SK-N-SH (cell line): ENCODE measurements at regions not wholly inside any gene's neighbourhood (a gene's known extent, or its start where the extent isn't known, plus 50 kb on each side); places are given as distances from the start of the nearest gene placed in this dataset.

Experiments used
- CTCF ChIA-PET: fragments of 300-600, 350-600 bp; formaldehyde crosslinking; extraction: SDS; loops from one replicate; lab custom pipeline; 2021; lab: Yijun Ruan, JAX
- POLR2A ChIA-PET: fragments of 350-600 bp; sonication (Branson Sonifier 250); formaldehyde crosslinking; extraction: SDS; loops from one replicate; lab custom pipeline; 2020; ENCODE audit warnings: antibody characterized with exemption, inconsistent platforms; lab: Yijun Ruan, JAX
- DNase-seq: peaks from one replicate; pipeline ENCODE4 v3.0.0; 2012
- H2AFZ ChIP-seq: fragments of 200-600 bp; sonication (generic); 2 replicates; pipeline ENCODE4 v1.8.1; 2016; ENCODE audit warnings: antibody characterized with exemption, mild to moderate bottlenecking, low read depth
- H3F3A ChIP-seq: fragments of 200-600 bp; sonication (generic); replicated peaks from 2 replicates; pipeline ENCODE3; 2016; ENCODE audit warnings: antibody characterized with exemption, mild to moderate bottlenecking; ENCODE audit not compliant: insufficient read depth
- H3K27ac ChIP-seq, 2 experiments: fragments of 200-500 bp in 1 of 2; fragments of 200-600 bp in 1 of 2; sonication (Bioruptor generic) in 1 of 2; sonication (generic), shearing (Covaris generic) in 1 of 2; 2 replicates each; pipeline versions ENCODE4 v1.5.1 to v1.6.1; 2014 to 2016; ENCODE audit warnings: low read depth in 2 of 2, inconsistent platforms in 1 of 2, low read length in 1 of 2, mild to moderate bottlenecking in 1 of 2, mixed read lengths in 1 of 2
- H3K27me3 ChIP-seq: fragments of 200-600 bp; sonication (generic), shearing (Covaris generic); 2 replicates; pipeline ENCODE4 v1.6.1; 2016; ENCODE audit warnings: mixed run types; ENCODE audit not compliant: insufficient read depth
- H3K36me3 ChIP-seq, 2 experiments: fragments of 200-500 bp in 1 of 2; fragments of 200-600 bp in 1 of 2; sonication (Bioruptor generic) in 1 of 2; sonication (generic) in 1 of 2; replicated peaks in 1 of 2; 2 replicates each; pipeline versions ENCODE3 to v1.5.1; 2014 to 2016; ENCODE audit warnings: low read length in 1 of 2, mild to moderate bottlenecking in 1 of 2; ENCODE audit not compliant: insufficient read depth in 2 of 2, control insufficient read depth in 1 of 2
- H3K4me1 ChIP-seq, 2 experiments: fragments of 200-500 bp in 1 of 2; fragments of 200-600 bp in 1 of 2; sonication (Bioruptor generic) in 1 of 2; sonication (generic), shearing (Covaris generic) in 1 of 2; 2 replicates each; pipeline versions ENCODE4 v1.5.1 to v1.6.1; 2014 to 2016; ENCODE audit warnings: low read depth in 1 of 2, low read length in 1 of 2, mixed run types in 1 of 2; ENCODE audit not compliant: insufficient read depth in 2 of 2, control insufficient read depth in 1 of 2
- H3K4me2 ChIP-seq: fragments of 200-600 bp; sonication (generic), shearing (Covaris generic); 2 replicates; pipeline ENCODE4 v1.6.1; 2017; ENCODE audit warnings: mixed run types
- H3K4me3 ChIP-seq, 2 experiments: fragments of 200-500 bp in 1 of 2; fragments of 200-600 bp in 1 of 2; sonication (Bioruptor generic) in 1 of 2; sonication (generic), shearing (Covaris generic) in 1 of 2; 2 replicates each; pipeline versions ENCODE4 v1.5.1 to v1.8.1; 2014 to 2016; ENCODE audit warnings: low read depth in 2 of 2, inconsistent platforms in 1 of 2, low read length in 1 of 2, mild to moderate bottlenecking in 1 of 2, mixed read lengths in 1 of 2, moderate library complexity in 1 of 2
- H3K79me2 ChIP-seq: fragments of 200-600 bp; sonication (generic); 2 replicates; pipeline ENCODE4 v1.8.1; 2017; ENCODE audit warnings: mild to moderate bottlenecking; ENCODE audit not compliant: insufficient read depth
- H3K9ac ChIP-seq: fragments of 200-600 bp; sonication (generic); 2 replicates; pipeline ENCODE4 v1.6.1; 2017; ENCODE audit warnings: mixed run types
- H3K9me2 ChIP-seq: fragments of 200-600 bp; sonication (generic); 2 replicates; pipeline ENCODE4 v1.6.1; 2017; ENCODE audit warnings: mixed run types
- H3K9me3 ChIP-seq: fragments of 200-600 bp; sonication (generic); 2 replicates; pipeline ENCODE4 v1.6.1; 2017; ENCODE audit warnings: mixed run types, mild to moderate bottlenecking, moderate library complexity
- H4K20me1 ChIP-seq: fragments of 200-600 bp; sonication (generic); 2 replicates; pipeline ENCODE4 v1.6.1; 2017; ENCODE audit warnings: mild to moderate bottlenecking, mixed run types; ENCODE audit not compliant: insufficient read depth
- ELF1 ChIP-seq: IDR thresholded peaks from 2 replicates; pipeline ENCODE4 v1.4.0; 2012
- EP300 ChIP-seq, 2 experiments: IDR thresholded peaks; 2 replicates each; pipeline versions ENCODE4 v1.4.0 to v1.6.1; 2012; ENCODE audit warnings: borderline replicate concordance in 1 of 2, low read depth in 1 of 2, low read length in 1 of 2
- FOSL2 ChIP-seq: IDR thresholded peaks from 2 replicates; pipeline ENCODE4 v1.4.0; 2012; ENCODE audit warnings: low read depth, mild to moderate bottlenecking, moderate library complexity, borderline replicate concordance
- JUND ChIP-seq: IDR thresholded peaks from 2 replicates; pipeline ENCODE4 v1.4.0; 2012
- MXI1 ChIP-seq: IDR thresholded peaks from 2 replicates; pipeline ENCODE4 v1.6.1; 2012; ENCODE audit warnings: mild to moderate bottlenecking, low read depth, low read length, improper control_type of control experiment
- NFIC ChIP-seq: IDR thresholded peaks from 2 replicates; pipeline ENCODE4 v1.4.0; 2012; ENCODE audit warnings: borderline replicate concordance
- POLR2AphosphoS5 ChIP-seq: IDR thresholded peaks from 2 replicates; pipeline ENCODE4 v1.6.1; 2012; ENCODE audit warnings: low read depth, low read length
- RAD21 ChIP-seq: IDR thresholded peaks from 2 replicates; pipeline ENCODE4 v1.6.1; 2012; ENCODE audit warnings: mild to moderate bottlenecking, low read length
- REST ChIP-seq: IDR thresholded peaks from 2 replicates; pipeline ENCODE4 v1.6.1; 2012; ENCODE audit warnings: mild to moderate bottlenecking, low read depth, low read length, moderate library complexity
- RXRA ChIP-seq: IDR thresholded peaks from 2 replicates; pipeline ENCODE4 v1.4.0; 2012; ENCODE audit warnings: low read depth, mild to moderate bottlenecking, borderline replicate concordance
- SMC3 ChIP-seq: IDR thresholded peaks from 2 replicates; pipeline ENCODE4 v1.6.1; 2012; ENCODE audit warnings: low read depth, low read length, improper control_type of control experiment
- TEAD4 ChIP-seq: IDR thresholded peaks from 2 replicates; pipeline ENCODE4 v1.4.0; 2012; ENCODE audit warnings: mild to moderate bottlenecking, borderline replicate concordance; ENCODE audit not compliant: insufficient read depth
- USF1 ChIP-seq: IDR thresholded peaks from 2 replicates; pipeline ENCODE4 v1.4.0; 2012; ENCODE audit warnings: low read depth, borderline replicate concordance
- USF2 ChIP-seq: fragments of 150-350 bp; IDR thresholded peaks from 2 replicates; pipeline ENCODE4 v1.6.1; 2017; ENCODE audit warnings: antibody characterized with exemption, low read length, low read depth, borderline replicate concordance
- ZBTB33 ChIP-seq: IDR thresholded peaks from 2 replicates; pipeline ENCODE4 v1.4.0; 2012; ENCODE audit warnings: low read depth, borderline replicate concordance
- WGBS: methylation state at CpG from one replicate; pipeline ENCODE4 v1.1.6; 2017; ENCODE audit warnings: low lambda C conversion rate; 5-methylcytosine and 5-hydroxymethylcytosine counted together

- Histone ChIP-seq H3K4me3 (no peak overlapping the region), H3K79me2 (no peaks in the 10 kb centered on the region), H2AFZ (no peak overlapping the region), H3K27ac (no peak overlapping the region), H3K4me1 (no peaks in the 10 kb centered on the region), H4K20me1 (no peaks in the 10 kb centered on the region), H3K4me2 (no peak overlapping the region), H3K9ac (no peak overlapping the region), H3F3A (no peaks in the 10 kb centered on the region), H3K9me2 (no peaks in the 10 kb centered on the region), H3K27me3 (no peaks in the 10 kb centered on the region), H3K36me3 (no peaks in the 10 kb centered on the region), H3K9me3 (no peaks in the 10 kb centered on the region)
- TF ChIP-seq SMC3 (no peak), USF1 (no peak)
- DNase-seq: no peak
- ChIA-PET CTCF (interaction anchor here (1.2 to 1.4 kb wide), 2 partner anchors 13 to 551 kb away, joined by 3 to 4 read pairs; no protein-coding TSS in a partner anchor), POLR2A (no interaction called here)
- 63% methylated on average over 4 of the region's 4 CpGs for WGBS
Observed at GRCh38 chr15:61282661-61283060, 53.6 kb upstream of the RORA start.

GRCh38 chr15:61281328-61281727 lies 52.2 kb upstream of the RORA start:
- CTCF ChIA-PET: interaction anchor here (1.4 kb wide), 1 partner anchor 553 kb away, joined by 3 read pairs; no protein-coding TSS in a partner anchor
- no peak for TF ChIP-seq JUND
- TF ChIP-seq MXI1: no peak
- TF ChIP-seq REST: no peak
- TF ChIP-seq TEAD4: no peak
- no peak for TF ChIP-seq ELF1
- TF ChIP-seq RAD21: no peak
- no peak for TF ChIP-seq NFIC
- no peak for TF ChIP-seq EP300 (IDR thresholded peaks at IDR 0.05; ENCODE audit: borderline replicate concordance in 1 of 2, low read depth in 1 of 2, low read length in 1 of 2)
- no peak for TF ChIP-seq ZBTB33
- TF ChIP-seq USF2: no peak
- no peak for TF ChIP-seq POLR2AphosphoS5
- no peak for TF ChIP-seq FOSL2
- no peak for TF ChIP-seq RXRA
- no peak for TF ChIP-seq SMC3
- TF ChIP-seq, all 33 proteins: peak for 0
- Histone ChIP-seq H3K36me3 (no peaks in the 10 kb centered on the region), H3K4me1 (no peaks in the 10 kb centered on the region), H3K79me2 (no peaks in the 10 kb centered on the region), H4K20me1 (no peaks in the 10 kb centered on the region), H3K9me3 (no peaks in the 10 kb centered on the region), H3K27me3 (no peaks in the 10 kb centered on the region), H3K27ac (no peak overlapping the region), H2AFZ (no peak overlapping the region), H3K9me2 (no peaks in the 10 kb centered on the region), H3F3A (no peaks in the 10 kb centered on the region), H3K4me3 (no peak overlapping the region), H3K4me2 (no peak overlapping the region), H3K9ac (no peak overlapping the region)
- WGBS: 38% methylated on average over 1 of the region's 1 CpG
- DNase-seq: no peak
- POLR2A ChIA-PET: no interaction called here
